Fibroblast of lung (primary cell): ENCODE measurements at regions not wholly inside any gene's neighbourhood (a gene's known extent, or its start where the extent isn't known, plus 50 kb on each side); places are given as distances from the start of the nearest gene placed in this dataset.

Experiments used
- DNase-seq, 2 donors: peaks; one replicate each; pipeline versions ENCODE4 v3.0.0 to v3.0.0-alpha.2; 2010; ENCODE audit warnings: low read depth in 2 of 2
- H2AFZ ChIP-seq: 2 replicates; pipeline ENCODE4 v1.5.1; 2012; ENCODE audit warnings: low read length, control low read depth, inconsistent platforms
- H3K27ac ChIP-seq: 2 replicates; pipeline ENCODE4 v1.5.1; 2011; ENCODE audit warnings: low read length, control low read depth; ENCODE audit not compliant: insufficient read depth
- H3K27me3 ChIP-seq: 2 replicates; pipeline ENCODE4 v1.5.1; 2011; ENCODE audit warnings: mild to moderate bottlenecking, low read length; ENCODE audit not compliant: control insufficient read depth, insufficient read depth
- H3K36me3 ChIP-seq: 2 replicates; pipeline ENCODE4 v1.5.1; 2011; ENCODE audit warnings: low read length; ENCODE audit not compliant: control insufficient read depth, insufficient read depth
- H3K4me1 ChIP-seq: 2 replicates; pipeline ENCODE4 v1.5.1; 2011; ENCODE audit warnings: low read length; ENCODE audit not compliant: control insufficient read depth, insufficient read depth; ENCODE audit errors: extremely low read depth
- H3K4me2 ChIP-seq: 2 replicates; pipeline ENCODE4 v1.5.1; 2011; ENCODE audit warnings: low read length, control low read depth; ENCODE audit not compliant: insufficient read depth; ENCODE audit errors: extremely low read depth
- H3K4me3 ChIP-seq, 4 experiments: fragments of 200-600 bp in 1 of 4; sonication (generic) in 1 of 4; replicated peaks in 1 of 4; 2 replicates each; pipeline ENCODE4 v1.5.1; 2011 to 2016; ENCODE audit warnings: low read length in 4 of 4, low read depth in 3 of 4, mild to moderate bottlenecking in 3 of 4, control low read depth in 2 of 4, inconsistent platforms in 1 of 4, mixed read lengths in 1 of 4; ENCODE audit not compliant: insufficient read depth in 1 of 4; ENCODE audit errors: control extremely low read depth in 1 of 4
- H3K79me2 ChIP-seq: 2 replicates; pipeline ENCODE4 v1.5.1; 2012; ENCODE audit warnings: mild to moderate bottlenecking, low read length, inconsistent platforms; ENCODE audit not compliant: control insufficient read depth, insufficient read depth
- H3K9ac ChIP-seq: 2 replicates; pipeline ENCODE4 v1.5.1; 2011; ENCODE audit warnings: mild to moderate bottlenecking, low read length, control low read depth; ENCODE audit not compliant: insufficient read depth
- H3K9me3 ChIP-seq: 2 replicates; pipeline ENCODE4 v1.5.1; 2012; ENCODE audit warnings: low read depth, low read length; ENCODE audit not compliant: control insufficient read depth, insufficient read depth
- H4K20me1 ChIP-seq: 2 replicates; pipeline ENCODE4 v1.5.1; 2011; ENCODE audit warnings: low read length; ENCODE audit not compliant: control insufficient read depth, insufficient read depth; ENCODE audit errors: extremely low read depth
- EZH2 ChIP-seq: IDR thresholded peaks from 2 replicates; pipeline ENCODE4 v1.5.1; 2012; ENCODE audit warnings: low read length, control low read depth, mild to moderate bottlenecking; ENCODE audit errors: missing control alignments
- TF ChIP-seq, protein P1 (sequence below), 2 donors: IDR thresholded peaks in 1 of 2; conservative IDR thresholded peaks in 1 of 2; 1 replicate in 1 of 2; 2 replicates in 1 of 2; pipeline ENCODE4 v1.5.1; 2011 to 2012; ENCODE audit warnings: low read length in 2 of 2, control low read depth in 1 of 2, inconsistent platforms in 1 of 2, low read depth in 1 of 2, mild to moderate bottlenecking in 1 of 2

DNA sequence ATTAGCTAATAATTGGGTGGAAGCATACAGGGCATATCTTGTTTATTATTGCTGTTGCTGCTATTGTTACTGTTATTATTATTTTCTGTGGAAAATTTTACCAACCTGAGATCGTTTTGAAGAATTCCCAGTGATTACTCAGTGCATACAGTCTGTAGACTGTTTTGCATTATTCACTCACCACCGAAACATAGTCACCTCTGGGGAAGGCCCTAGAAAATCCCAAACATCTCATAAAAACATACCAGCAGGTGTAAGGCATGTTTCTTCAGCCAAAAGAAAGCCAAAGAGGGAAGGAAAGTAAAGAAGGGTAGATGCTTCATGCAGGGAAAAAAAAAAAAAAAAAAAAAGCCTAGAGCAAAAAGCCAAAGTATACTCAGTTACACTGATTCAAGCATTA is 647.7 kb downstream of the BCL11A start:
- Histone ChIP-seq H3K4me3 (no peak overlapping the region), H2AFZ (no peak overlapping the region), H3K36me3 (no peaks in the 10 kb centered on the region), H3K79me2 (no peaks in the 10 kb centered on the region), H3K4me1 (no peaks in the 10 kb centered on the region), H4K20me1 (no peaks in the 10 kb centered on the region), H3K27me3 (no peaks in the 10 kb centered on the region), H3K9ac (no peak overlapping the region), H3K9me3 (no peaks in the 10 kb centered on the region), H3K27ac (no peak overlapping the region), H3K4me2 (no peak overlapping the region)
- DNase-seq = no peak
- TF ChIP-seq, protein P1, sequence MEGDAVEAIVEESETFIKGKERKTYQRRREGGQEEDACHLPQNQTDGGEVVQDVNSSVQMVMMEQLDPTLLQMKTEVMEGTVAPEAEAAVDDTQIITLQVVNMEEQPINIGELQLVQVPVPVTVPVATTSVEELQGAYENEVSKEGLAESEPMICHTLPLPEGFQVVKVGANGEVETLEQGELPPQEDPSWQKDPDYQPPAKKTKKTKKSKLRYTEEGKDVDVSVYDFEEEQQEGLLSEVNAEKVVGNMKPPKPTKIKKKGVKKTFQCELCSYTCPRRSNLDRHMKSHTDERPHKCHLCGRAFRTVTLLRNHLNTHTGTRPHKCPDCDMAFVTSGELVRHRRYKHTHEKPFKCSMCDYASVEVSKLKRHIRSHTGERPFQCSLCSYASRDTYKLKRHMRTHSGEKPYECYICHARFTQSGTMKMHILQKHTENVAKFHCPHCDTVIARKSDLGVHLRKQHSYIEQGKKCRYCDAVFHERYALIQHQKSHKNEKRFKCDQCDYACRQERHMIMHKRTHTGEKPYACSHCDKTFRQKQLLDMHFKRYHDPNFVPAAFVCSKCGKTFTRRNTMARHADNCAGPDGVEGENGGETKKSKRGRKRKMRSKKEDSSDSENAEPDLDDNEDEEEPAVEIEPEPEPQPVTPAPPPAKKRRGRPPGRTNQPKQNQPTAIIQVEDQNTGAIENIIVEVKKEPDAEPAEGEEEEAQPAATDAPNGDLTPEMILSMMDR (conservative IDR thresholded peaks at IDR 0.05 in 1 of 2, IDR thresholded peaks at IDR 0.05 in 1 of 2; ENCODE audit: low read depth in 1 of 2, low read length in 2 of 2) = no peak
- no peak for TF ChIP-seq EZH2

DNA sequence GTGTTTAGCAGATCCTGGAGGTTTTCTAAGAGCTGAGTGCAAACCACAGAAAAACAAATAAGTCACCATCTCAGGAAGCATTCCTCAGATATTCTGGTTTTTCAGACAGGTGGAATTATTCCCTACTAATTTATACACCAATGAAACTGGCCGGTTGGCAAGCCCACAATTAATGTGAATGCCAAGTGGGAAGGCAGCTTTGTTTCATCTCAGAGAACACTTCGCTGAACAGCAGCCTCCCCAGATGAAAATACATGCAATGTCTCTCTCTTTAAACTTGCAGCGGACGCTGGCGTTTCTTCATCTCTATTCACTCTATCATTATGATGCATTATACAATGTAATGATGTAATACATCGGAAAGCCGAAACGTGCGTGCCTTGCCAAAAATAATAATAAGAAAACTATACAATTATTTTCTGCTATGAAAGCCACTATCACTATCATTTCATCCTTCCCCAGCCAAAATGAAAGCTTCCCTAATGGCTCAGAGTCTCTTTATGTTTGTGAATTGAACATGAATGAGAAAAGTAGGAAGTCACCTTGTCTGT is 649.4 kb downstream of the BCL11A start:
- DNase-seq = no peak
- no peak overlapping the region for H2AFZ ChIP-seq
- no peak overlapping the region for H3K27ac ChIP-seq

DNA sequence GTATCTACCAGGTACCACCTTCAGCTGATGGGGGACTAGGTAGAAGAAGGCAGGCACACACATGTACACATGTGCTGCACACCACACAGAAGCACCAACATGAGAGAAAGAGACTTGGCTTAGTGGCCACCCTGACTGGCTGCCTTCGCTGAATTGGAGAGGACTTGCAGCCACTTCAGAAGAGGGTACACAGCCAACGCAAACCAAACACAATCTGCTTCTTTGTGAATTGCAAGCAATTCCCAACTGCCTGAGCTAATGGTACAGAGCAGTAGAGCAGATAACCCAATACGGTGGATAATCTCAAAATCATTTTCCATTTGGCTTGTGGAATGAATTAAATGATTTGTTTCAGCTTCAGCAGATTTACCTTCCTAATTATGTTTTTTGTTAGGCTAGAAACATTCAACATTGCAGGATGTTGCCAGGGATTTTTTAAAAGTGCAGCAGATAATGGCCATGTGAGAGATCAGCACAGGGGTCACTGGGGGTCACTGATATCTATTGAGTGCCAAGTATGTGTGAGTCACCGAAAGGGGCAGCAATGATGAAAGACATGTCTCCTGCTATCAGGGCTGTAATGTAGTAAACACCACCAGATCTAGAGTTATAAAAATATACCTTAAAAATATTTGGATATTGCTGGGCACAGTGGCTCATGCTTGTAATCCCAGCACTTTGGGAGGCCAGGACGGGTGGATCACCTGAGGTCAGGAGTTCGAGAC is 652.6 kb downstream of the BCL11A start:
- no peak overlapping the region for H3K4me2 ChIP-seq
- no peaks in the 10 kb centered on the region for H3K79me2 ChIP-seq
- no peaks in the 10 kb centered on the region for H3K4me1 ChIP-seq
- no peak overlapping the region for H3K4me3 ChIP-seq
- no peaks in the 10 kb centered on the region for H3K36me3 ChIP-seq
- TF ChIP-seq EZH2 = no peak
- TF ChIP-seq, protein P1 (conservative IDR thresholded peaks at IDR 0.05 in 1 of 2, IDR thresholded peaks at IDR 0.05 in 1 of 2; ENCODE audit: low read depth in 1 of 2, low read length in 2 of 2) = no peak
- H2AFZ ChIP-seq = no peak overlapping the region
- no peak for DNase-seq
- H3K9me3 ChIP-seq = no peaks in the 10 kb centered on the region
- H4K20me1 ChIP-seq = no peaks in the 10 kb centered on the region
- no peaks in the 10 kb centered on the region for H3K27me3 ChIP-seq
- no peak overlapping the region for H3K27ac ChIP-seq
- no peak overlapping the region for H3K9ac ChIP-seq

More for the DNA sequence above, 649.4 kb downstream of the BCL11A start:
- Histone ChIP-seq H3K4me3 (no peak overlapping the region), H3K9me3 (no peaks in the 10 kb centered on the region), H3K9ac (no peak overlapping the region), H3K36me3 (no peaks in the 10 kb centered on the region), H3K79me2 (no peaks in the 10 kb centered on the region), H3K4me1 (no peaks in the 10 kb centered on the region), H3K27me3 (no peaks in the 10 kb centered on the region), H4K20me1 (no peaks in the 10 kb centered on the region), H3K4me2 (no peak overlapping the region)
- no peak for TF ChIP-seq EZH2
- TF ChIP-seq, protein P1 (conservative IDR thresholded peaks at IDR 0.05 in 1 of 2, IDR thresholded peaks at IDR 0.05 in 1 of 2; ENCODE audit: low read depth in 1 of 2, low read length in 2 of 2) = no peak
